Transverse colon (tissue), 4 donors: ENCODE measurements at regions not wholly inside any gene's neighbourhood (a gene's known extent, or its start where the extent isn't known, plus 50 kb on each side); places are given as distances from the start of the nearest gene placed in this dataset.

ENCODE experiments used
- DNase-seq: peaks from one replicate; pipeline ENCODE4 v3.0.0-alpha.2; 2019
- H3K27ac ChIP-seq, 4 donors: fragments of 200-600 bp; sonication (generic); 2 replicates each; pipeline ENCODE4 v1.5.1; 2016 to 2018; ENCODE audit warnings: inconsistent platforms in 4 of 4
- H3K27me3 ChIP-seq: fragments of 200-600 bp; sonication (generic); 2 replicates; pipeline ENCODE4 v1.5.1; 2017; ENCODE audit warnings: inconsistent platforms
- H3K36me3 ChIP-seq, 4 donors: fragments of 200-600 bp; sonication (generic); 2 replicates each; pipeline ENCODE4 v1.5.1; 2017 to 2019; ENCODE audit warnings: inconsistent platforms in 4 of 4
- H3K4me1 ChIP-seq, 4 donors: fragments of 200-600 bp; sonication (generic); 2 replicates each; pipeline ENCODE4 v1.5.1; 2017 to 2020; ENCODE audit warnings: inconsistent platforms in 4 of 4
- H3K4me3 ChIP-seq, 4 donors: fragments of 200-600 bp; sonication (generic); 1 replicate in 1 of 4; 2 replicates in 3 of 4; pipeline versions ENCODE4 v1.5.1 to v1.6.1; 2017 to 2019; ENCODE audit warnings: inconsistent platforms in 4 of 4
- H3K9me3 ChIP-seq, 2 donors: fragments of 200-600 bp; sonication (generic); 2 replicates each; pipeline ENCODE4 v1.5.1; 2017 to 2019; ENCODE audit warnings: inconsistent platforms in 2 of 2
- EP300 ChIP-seq: sonication (generic); formaldehyde crosslinking; IDR thresholded peaks from one replicate; pipeline ENCODE4 v1.6.1; 2017; ENCODE audit warnings: antibody characterized with exemption, low read depth
- POLR2A ChIP-seq: fragments of 450-650 bp; IDR thresholded peaks from one replicate; pipeline ENCODE4 v1.6.1; 2016; ENCODE audit warnings: antibody characterized with exemption, mild to moderate bottlenecking, moderate library complexity
- POLR2AphosphoS5 ChIP-seq, 3 donors: sonication (generic); formaldehyde crosslinking; IDR thresholded peaks; one replicate each; pipeline ENCODE4 v1.6.1; 2016; ENCODE audit warnings: antibody characterized with exemption in 3 of 3
- WGBS, 2 donors: methylation state at CpG; one replicate each; pipeline ENCODE4 v1.1.5; 2018; ENCODE audit warnings: low coverage in 1 of 2; 5-methylcytosine and 5-hydroxymethylcytosine counted together
- in situ Hi-C, 4 donors: fragments of 200-750 bp; cut with MboI; loops; one replicate each; pipeline versions ENCODE4 v1.15.0 to v1.15.1; 2017; ENCODE audit warnings: low sequenced_read_pairs in 3 of 4, low pct_ligation_motif_present in 1 of 4, low pct_unique_long_range_greater_than_20kb in 1 of 4
- intact Hi-C: fragments of 100-400 bp; cut with DNase I; formaldehyde crosslinking; loops from one replicate; pipeline ENCODE4 v1.15.1; 2023; ENCODE audit warnings: low total_unique reads
- TF ChIP-seq, protein P1 (sequence below), 5 experiments: fragments of 200-600 bp in 3 of 5; fragments of 450-650 bp in 2 of 5; sonication (generic) in 3 of 5; IDR thresholded peaks; 1 replicate in 2 of 5; 2 replicates in 3 of 5; pipeline ENCODE4 v1.5.1; 2016 to 2017; ENCODE audit warnings: antibody characterized with exemption in 5 of 5, inconsistent platforms in 3 of 5, mild to moderate bottlenecking in 2 of 5, moderate library complexity in 1 of 5

DNA sequence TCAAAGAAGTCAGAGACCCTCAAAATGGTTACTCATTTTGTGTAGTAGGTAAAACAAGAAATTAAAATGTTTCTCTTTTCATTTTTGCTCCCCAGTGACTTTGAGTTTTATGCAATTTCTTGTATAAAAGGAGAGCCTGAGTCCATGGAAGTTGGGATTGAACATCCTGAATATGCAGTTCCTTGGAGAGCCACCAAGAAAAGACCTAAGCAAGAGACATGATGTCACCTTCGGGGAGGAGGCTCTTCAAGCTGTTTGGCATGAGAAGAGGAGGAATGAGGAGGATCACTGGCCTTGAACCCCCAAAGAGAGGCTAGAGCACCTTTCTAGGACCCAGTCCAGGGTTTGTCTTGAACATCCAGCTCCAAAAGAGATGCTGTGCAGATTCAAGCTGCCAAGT is 62.3 kb upstream of the CALM2 start:
- Histone ChIP-seq H3K27ac (no peak overlapping the region), H3K27me3 (no peaks in the 10 kb centered on the region), H3K4me1 (no peaks in the 10 kb centered on the region), H3K36me3 (no peaks in the 10 kb centered on the region), H3K9me3 (no peaks in the 10 kb centered on the region), H3K4me3 (no peak overlapping the region)
- intact Hi-C loops (no loop called here), in situ Hi-C loops (no loop called here)
- no peak for DNase-seq
- WGBS, 2 donors = 70% methylated on average over 1 of the region's 1 CpG; no CpG with 5 or more reads in 1 of the 2 donors
- TF ChIP-seq, protein P1, sequence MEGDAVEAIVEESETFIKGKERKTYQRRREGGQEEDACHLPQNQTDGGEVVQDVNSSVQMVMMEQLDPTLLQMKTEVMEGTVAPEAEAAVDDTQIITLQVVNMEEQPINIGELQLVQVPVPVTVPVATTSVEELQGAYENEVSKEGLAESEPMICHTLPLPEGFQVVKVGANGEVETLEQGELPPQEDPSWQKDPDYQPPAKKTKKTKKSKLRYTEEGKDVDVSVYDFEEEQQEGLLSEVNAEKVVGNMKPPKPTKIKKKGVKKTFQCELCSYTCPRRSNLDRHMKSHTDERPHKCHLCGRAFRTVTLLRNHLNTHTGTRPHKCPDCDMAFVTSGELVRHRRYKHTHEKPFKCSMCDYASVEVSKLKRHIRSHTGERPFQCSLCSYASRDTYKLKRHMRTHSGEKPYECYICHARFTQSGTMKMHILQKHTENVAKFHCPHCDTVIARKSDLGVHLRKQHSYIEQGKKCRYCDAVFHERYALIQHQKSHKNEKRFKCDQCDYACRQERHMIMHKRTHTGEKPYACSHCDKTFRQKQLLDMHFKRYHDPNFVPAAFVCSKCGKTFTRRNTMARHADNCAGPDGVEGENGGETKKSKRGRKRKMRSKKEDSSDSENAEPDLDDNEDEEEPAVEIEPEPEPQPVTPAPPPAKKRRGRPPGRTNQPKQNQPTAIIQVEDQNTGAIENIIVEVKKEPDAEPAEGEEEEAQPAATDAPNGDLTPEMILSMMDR (IDR thresholded peaks at IDR 0.05) = no peak
- TF ChIP-seq POLR2AphosphoS5 (IDR thresholded peaks at IDR 0.05) (no peak), POLR2A (no peak), EP300 (no peak)

DNA sequence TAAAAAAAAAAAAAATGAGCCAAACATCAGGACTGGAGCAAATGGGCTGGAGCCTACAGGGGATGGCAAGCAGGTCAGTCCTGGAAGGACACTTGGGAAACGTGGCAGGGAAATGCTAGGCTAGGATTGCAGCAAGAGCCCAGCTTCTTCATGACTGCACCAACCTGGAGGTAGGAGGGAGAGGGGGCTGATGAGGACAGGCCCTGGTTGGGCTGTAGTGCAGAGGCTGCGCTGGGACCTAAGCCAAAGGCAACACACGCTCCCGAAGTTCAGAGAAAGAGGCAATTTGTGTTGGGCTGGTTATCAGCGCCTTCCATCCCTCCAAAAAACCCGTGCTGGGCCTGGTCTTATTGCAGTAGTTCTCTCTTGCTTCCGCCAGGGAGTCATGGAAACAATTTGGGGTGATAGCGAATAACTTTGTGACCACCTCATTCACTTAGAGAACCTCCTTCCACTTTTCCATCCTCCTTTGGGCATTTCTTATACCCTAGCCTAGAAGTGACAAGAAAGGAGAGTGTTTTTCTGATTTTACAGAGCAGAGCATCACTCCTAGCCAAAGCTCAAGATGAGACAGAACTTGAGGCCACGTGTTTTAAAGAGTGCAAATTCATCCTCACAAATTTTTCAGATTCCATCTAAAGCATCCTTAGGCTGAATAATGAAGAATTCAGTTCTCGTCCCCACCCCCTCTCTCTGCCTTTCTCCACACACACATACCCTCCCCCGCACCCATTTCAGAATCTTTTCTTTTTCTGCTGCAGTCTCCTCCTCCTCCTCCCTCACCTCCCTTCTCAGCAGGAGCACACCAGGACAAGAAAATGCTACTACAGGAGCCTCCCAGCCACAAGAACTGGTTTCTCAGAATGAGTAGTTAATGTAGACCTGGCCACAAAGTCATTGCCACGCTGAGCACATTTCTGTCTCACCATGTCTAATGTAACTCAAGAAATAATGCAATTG is 61.3 kb upstream of the CALM2 start:
- TF ChIP-seq POLR2AphosphoS5 (IDR thresholded peaks at IDR 0.05) (no peak), EP300 (no peak), POLR2A (no peak)
- TF ChIP-seq, protein P1 (IDR thresholded peaks at IDR 0.05) = no peak
- no peak for DNase-seq
- Histone ChIP-seq H3K4me1 (no peaks in the 10 kb centered on the region), H3K27me3 (no peaks in the 10 kb centered on the region), H3K4me3 (no peak overlapping the region), H3K27ac (no peak overlapping the region), H3K36me3 (no peaks in the 10 kb centered on the region), H3K9me3 (no peaks in the 10 kb centered on the region)
- 77 to 83% methylated on average over 6 to 12 of the region's 12 CpGs for WGBS, 2 donors
- intact Hi-C loops (no loop called here), in situ Hi-C loops (no loop called here)

DNA sequence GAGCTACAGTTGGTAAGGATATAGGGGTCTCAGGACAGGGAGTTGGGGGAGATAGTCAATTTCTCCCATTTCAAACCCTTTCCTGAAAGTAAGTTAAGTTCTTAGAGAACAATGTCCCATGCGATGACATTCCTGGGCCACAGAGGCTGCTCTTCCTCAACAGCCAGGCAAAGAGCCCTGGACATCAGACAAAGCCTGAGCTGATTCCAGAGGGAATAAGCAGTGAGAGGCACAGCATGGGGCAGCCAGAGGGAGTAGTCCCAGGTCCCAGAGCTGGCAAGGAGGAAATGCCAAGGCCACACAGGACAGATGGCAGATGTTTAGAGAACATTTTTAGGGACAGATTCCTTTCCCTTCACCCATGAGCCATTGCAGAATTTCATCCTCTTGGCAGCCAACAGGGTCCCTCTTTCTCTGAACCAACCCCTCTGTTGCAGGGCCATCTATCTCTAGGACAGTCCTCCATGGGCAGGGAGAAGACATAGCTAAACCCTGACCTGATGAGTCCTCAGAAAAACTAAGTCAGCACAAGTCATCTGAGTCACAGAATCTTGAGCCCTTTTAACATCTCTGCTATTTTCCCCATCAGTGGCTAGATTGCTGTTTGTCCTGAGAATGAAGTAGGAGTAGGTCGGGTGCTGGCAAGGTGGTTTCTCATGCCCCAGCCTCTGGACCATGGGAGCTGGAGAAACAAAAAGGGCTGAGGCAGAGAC is 60.3 kb upstream of the CALM2 start:
- H3K4me1 ChIP-seq = no peaks in the 10 kb centered on the region
- no peaks in the 10 kb centered on the region for H3K27me3 ChIP-seq
- intact Hi-C loops = no loop called here
- TF ChIP-seq, protein P1 (IDR thresholded peaks at IDR 0.05) = no peak
- TF ChIP-seq POLR2A = no peak
- TF ChIP-seq POLR2AphosphoS5 (IDR thresholded peaks at IDR 0.05) = no peak
- TF ChIP-seq EP300 = no peak
- H3K27ac ChIP-seq = no peak overlapping the region
- H3K9me3 ChIP-seq = no peaks in the 10 kb centered on the region
- in situ Hi-C loops = no loop called here
- no peaks in the 10 kb centered on the region for H3K36me3 ChIP-seq
- no peak overlapping the region for H3K4me3 ChIP-seq
- 83 to 100% methylated on average over 1 to 2 of the region's 2 CpGs for WGBS, 2 donors
- DNase-seq = no peak

DNA sequence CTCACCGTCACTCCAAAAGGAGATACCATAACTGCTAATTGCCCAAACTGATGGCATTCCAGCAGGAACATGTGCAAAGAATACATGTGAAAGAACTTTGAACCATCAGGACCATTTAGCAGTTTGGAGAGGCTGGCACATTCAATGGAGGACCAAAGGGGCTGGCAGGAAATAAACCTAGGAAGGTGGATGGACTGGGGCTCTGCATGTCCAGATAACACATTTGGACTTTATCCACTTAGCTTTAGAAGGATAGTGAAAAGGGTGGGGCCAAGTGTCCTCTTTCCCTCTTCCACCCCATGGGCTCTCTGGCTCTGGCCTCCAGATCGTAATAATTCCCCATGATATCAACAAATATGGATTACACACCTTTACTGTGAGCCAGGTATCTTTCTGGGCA is 58.8 kb upstream of the CALM2 start:
- 82 to 83% methylated on average over 1 to 2 of the region's 2 CpGs for WGBS, 2 donors
- Histone ChIP-seq H3K27me3 (no peaks in the 10 kb centered on the region), H3K4me3 (no peak overlapping the region), H3K27ac (no peak overlapping the region), H3K4me1 (peaks cover 0 to 3% (median 0%) of the 10 kb centered on the region in 4 donors), H3K9me3 (no peaks in the 10 kb centered on the region), H3K36me3 (no peaks in the 10 kb centered on the region)
- in situ Hi-C loops (no loop called here), intact Hi-C loops (no loop called here)
- TF ChIP-seq, protein P1 (IDR thresholded peaks at IDR 0.05) = no peak
- TF ChIP-seq EP300 (no peak), POLR2A (no peak), POLR2AphosphoS5 (IDR thresholded peaks at IDR 0.05) (no peak)
- no peak for DNase-seq
